Iris pigment epithelial cell (primary cell): ENCODE measurements at regions not wholly inside any gene's neighbourhood (a gene's known extent, or its start where the extent isn't known, plus 50 kb on each side); places are given as distances from the start of the nearest gene placed in this dataset.
"Not testable (repeated sequence)": the region's sequence is repeated elsewhere in the genome, so short reads cannot be mapped to it uniquely, and the experiment has no call there.

Source experiments
- DNase-seq: peaks from one replicate; pipeline ENCODE4 v3.0.0-alpha.2; 2011; ENCODE audit warnings: low read depth

DNA sequence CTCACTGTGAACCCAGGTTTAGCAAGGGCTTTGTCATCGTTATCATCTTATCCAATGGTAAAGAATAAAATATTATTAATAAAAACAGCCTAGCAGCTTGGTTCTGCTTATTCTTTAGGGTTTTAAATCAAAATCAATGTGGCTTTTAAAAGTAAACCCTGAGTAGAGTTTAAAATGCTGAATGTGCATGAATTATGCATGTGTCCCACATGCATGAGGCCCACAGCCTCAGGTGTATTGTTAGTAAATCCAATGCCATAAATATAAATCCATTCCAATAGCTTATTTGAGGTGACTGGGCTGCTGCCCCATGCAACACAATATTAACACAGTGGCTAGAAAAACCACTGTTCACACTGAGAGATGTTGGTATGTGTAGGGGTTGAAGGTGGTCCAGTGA, 254.1 kb downstream of the HNMT start:
- DNase-seq, result no peak

DNA sequence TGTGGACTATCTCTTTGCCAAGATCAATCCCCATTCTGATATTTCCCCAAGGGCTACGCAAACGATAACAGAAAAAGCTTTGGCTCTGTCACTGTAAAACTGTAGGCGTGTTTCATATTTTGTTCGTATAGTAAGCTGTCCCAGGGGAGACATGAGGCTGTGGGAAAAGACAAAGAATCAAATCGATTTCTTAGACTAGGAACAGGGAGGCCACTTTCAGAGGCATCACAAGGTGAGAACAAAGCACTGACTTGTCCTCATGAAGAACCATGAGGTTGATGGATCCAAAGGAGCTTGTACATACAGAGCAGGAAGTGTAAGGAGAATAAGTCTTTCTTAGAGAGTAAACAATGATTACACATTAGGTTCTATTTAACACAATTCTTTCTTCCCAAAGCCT, 255.7 kb downstream of the HNMT start:
- no peak for DNase-seq

DNA sequence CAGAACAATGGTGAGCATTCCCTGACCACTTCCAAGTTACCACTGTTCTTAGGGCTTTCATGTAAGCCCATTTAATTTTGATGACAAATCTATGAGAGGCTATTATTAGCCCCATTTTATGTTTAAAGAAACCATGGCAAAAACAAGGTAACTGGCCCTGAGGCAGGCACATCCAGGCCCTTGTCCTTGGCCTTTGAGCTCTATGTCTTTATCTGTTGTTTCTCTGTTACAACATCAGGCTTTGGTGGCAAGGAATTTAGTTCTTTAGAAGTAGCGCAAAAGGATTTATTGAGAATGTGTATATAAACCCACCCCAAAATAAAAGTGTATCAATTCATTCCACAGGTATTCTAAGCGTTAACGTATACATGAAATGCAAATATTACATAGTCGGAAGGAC, 257.1 kb downstream of the HNMT start:
- no peak for DNase-seq

DNA sequence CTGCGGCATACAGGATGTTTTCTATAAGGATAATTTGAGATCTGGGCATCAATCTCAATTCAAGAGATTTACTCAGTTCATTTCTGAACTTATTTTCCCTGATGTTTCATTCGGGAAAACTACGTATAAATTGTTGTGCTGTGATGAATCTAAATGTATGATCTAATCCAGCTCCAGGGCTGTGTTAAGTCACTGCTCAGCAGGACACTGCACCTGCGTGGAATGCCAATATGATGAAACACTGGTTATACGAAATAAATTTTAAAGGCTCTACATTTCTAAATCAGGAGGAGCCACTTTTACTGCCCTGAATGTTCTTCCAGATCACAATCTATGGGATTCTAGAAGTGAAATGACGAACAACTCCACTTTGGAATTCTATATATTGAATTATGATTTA, 259.0 kb downstream of the HNMT start:
- DNase-seq, result peak; percentile 27

DNA sequence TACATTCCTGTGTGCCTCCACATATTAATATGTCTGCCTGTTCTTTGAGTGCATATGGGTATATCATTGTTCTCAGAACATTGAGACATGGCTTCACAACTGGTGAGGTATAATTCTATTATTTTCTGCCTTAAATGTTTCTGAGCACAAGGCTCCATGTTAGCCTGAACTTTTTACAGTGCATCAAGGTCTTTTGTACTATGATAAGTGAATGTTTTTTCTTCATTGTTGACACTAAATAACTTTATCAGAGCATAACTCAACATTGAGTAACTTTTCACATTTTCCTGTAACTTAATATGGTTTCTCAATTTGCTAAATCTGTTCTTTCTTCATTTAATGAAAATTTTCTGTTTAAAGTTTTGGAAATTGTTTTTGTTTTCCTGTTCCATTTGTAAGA, 262.9 kb downstream of the HNMT start:
- DNase-seq, result no peak

DNA sequence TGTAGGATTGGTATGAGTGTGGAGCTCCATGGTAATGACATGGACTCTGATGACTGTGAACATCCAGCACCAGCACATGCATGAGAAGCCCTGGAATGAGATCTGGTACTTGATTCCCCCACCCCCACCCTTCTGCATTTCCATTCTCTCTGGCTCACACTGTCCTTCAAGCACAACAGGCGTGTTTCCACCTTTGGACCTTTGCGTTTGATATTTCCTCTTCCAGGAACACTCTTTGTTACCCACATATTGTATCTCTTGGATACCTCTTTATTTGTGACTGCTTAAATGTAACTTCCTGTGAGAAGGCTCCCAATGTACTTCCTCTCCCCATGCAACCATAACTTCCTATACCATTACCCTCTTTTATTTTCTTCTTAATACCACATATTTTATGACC, 263.8 kb downstream of the HNMT start:
- no peak for DNase-seq

DNA sequence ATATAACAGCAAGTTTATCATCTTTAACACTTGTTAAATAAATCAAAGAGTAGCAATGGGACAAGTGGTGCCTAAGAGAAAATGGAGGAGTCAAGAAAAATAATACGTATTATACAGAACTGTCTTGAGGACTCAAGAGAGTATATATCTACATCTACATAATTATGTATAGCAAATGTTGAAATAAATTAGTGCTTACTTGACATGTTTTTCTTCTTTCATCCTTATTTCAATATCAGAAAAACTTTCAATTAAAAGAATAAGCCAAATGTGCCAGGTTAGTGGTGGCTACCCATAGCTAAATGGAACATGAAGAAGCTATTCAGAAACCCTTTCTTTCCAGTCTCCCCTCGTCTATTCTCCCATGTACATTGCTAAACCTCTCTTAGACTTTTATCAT, 267.3 kb upstream of the SPOPL start:
- DNase-seq, result no peak

DNA sequence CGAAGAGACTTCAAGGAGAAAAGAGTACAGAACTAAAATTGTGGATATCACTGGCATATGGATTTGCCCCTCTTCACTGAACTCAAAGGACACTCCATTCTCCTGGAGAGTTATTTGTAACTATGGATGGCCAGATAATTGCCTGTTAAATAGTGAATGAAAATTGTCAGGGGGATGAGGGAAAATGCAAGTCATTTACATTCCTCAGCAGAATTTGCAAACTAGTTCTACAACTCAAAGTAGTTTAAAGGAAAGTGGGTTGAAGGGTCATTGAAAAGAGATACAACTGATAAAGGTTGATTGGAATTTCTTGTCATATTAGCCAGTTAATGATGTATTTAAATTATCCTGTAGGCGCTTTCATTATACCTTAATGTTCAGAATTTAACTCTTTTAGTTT, 266.5 kb upstream of the SPOPL start:
- no peak for DNase-seq

DNA sequence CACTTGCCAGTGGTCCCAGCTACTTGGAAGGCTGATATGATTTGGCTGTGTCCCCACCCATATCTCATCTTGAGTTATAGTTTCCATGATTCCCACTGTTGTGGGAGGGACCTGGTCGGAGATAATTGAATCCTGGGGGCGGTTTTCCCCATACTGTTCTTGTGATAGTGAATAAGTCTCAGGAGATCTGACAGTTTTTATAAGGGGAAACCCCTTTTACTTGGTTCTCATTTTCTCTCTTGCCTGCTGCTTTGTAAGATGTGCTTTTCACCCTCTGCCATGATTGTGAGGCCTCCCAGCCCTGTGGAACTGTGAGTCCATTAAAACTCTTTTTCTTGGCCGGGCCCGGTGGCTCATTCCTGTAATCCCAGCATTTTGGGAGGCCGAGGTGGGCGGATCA, 265.4 kb upstream of the SPOPL start:
- no peak for DNase-seq

DNA sequence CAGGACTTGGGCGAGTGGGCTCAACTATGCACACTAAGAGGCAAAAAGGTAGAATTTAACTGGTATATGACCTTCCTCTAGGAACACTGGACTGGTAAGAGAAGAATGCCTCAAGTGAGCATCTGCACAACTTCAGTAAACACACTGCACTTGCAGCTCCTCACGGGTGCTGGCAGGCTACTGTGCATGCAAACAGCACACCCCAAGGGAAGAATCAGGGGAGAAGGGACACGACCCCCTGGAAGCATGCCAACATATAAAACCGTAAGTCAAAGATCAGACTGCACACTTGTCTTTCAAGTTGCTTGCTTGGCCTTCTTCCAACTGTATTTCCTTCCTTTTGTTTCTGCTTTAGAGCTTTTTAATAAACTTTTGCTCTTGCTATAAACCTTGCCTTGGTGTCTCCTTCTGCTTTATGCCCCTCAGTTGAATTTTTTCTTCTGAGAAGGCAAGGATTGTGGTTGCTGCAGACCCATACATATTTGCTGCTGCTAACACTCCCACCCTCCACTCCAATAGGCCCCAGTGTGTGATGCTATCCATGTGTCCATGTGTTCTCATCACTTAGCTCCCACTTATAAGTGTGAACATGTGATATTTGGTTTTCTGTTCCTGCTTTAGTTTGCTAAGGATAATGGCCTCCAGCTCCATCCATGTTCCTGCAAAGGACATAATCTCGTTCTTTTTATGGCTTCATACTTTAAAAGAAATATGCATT, 263.7 kb upstream of the SPOPL start:
- DNase-seq, result peak; percentile 1

DNA sequence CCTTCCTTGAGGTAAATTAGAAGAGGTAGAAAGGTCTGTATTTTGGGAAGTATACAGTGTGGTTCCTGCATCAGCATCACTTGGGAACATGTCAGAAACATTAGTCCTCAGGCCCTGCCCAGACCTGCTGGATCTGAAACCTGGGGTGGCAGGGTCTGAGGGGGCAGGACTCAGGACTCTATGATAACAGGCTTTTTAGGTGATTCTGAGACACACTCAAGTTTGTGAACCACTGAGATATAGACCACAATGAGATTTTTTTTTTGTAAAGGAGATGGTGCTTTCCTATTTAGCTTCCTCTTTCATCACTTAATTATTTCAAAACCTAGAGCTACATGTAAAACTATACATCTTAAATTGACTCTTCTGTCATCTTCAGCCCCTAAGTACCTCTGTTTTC, 262.7 kb upstream of the SPOPL start:
- DNase-seq, result no peak

DNA sequence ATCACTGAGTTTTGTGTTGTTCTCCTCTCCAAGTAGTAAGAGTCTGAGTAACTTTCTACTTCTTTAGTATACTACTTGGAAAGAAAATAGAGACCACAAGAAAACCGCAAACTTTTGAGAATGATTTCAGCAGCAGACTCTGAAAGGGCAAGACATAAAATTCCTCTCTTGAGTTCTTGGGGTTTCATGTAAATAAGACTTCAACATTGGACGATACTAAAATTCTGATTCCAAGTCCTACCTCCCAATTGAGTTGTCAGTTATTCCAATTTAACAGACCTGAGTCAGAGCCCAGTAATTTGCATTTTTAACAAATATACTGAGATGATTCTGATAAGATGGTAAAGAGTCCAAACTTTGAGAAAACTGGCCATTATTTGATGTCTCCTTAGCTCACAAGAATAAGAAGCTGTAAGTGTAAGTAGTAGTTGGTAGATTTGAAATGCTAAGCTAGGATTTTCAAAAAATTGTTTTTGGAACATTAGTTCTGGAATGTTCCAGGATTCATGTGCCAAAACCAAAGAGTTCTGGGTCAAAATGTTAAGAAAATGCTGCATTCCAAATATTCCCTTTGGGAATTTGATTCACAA, 261.6 kb upstream of the SPOPL start:
- peak; percentile 58 for DNase-seq

DNA sequence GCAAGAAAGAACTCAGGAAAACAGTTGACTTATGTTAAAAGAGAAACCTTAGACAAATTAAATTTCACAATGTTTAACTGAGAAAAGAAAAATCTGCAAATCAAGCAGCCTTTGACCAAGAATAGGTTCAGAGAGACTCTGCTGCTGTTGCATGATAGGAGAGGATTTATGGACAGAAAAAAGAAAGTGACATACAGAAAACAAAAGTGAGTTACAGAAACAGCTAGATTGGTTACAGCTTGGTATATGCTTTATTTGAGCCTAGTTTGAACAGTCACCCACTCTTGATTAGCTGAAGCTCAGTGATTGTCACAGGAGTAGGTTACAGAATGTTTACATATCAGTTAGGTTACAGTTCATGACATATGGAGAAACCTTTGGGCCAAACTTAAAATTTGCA, 258.2 kb upstream of the SPOPL start:
- DNase-seq, result no peak

DNA sequence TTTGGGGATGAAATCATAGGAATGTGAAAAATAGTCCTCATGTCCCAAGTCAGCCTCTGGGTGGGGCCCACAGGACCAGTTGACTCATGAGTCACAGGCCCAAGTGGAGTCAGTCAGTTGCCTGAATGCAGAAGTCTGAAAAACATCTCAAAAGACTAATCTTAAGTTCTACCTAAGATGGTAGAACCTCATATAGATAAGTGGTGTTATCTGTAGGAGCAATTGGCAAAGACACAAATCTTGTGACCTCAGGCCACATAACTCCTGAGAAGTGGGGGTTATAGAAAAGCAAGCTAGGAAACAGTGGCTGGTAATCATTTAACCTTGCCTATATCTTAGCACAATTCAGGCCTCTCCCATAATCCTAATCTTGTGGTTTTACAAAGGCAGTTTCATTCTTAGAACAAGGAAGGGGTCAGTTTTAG, 257.1 kb upstream of the SPOPL start:
- peak; percentile 37 for DNase-seq

DNA sequence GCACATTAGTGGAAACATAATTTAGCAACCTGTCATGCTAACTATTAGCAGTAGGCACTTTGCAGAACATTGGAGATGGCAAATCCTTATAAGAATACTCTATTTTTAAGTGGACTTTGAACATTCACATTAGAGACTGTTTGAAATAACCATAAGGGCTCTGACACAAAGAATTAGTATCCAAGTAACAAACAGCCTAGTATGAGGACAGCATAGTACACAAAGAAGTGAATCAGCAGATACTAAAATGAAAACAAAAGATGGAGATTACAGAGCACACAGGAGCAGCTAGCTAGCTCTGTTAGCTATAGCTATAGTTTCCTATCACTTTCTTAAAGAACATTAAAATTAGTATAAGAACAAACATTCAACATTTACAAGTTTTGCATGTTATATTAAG, 256.3 kb upstream of the SPOPL start:
- peak; percentile 14 for DNase-seq

DNA sequence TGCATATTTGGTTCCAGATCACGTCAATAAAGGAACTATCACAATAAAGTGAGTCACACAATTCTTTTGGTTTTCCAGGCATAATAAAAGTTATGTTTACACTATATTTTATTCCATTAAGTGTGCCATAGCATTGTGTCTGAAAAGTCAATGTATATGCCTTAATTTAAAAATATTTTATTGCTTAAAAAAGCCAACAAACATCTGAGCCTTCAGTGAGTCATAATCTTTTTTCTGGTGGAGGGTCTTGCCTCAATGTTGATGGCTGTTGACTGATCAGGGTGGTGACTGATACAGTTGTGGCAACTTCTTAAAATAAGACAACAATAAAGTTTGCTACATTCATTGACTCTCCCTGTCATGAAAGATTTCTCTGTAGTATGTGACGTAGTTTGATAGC, 254.3 kb upstream of the SPOPL start:
- no peak for DNase-seq

DNA sequence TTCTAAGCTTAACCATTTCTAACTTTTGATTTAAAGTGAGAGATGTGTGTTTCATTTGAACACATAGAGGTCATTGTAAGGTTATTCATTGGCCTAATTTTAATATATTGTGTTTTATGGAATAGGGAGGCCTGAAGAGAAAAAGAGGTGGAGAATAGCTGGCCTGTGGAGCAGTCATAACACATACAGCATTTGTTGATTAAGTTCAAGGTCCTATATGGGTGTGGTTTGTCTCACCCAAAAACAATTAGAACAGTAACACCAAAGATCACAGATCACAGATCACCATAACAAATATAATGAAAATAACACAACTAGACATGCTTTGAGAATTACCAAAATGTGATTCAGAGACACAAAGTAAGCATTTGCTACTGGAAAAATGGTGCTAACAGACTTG, 252.4 kb upstream of the SPOPL start:
- no peak for DNase-seq

DNA sequence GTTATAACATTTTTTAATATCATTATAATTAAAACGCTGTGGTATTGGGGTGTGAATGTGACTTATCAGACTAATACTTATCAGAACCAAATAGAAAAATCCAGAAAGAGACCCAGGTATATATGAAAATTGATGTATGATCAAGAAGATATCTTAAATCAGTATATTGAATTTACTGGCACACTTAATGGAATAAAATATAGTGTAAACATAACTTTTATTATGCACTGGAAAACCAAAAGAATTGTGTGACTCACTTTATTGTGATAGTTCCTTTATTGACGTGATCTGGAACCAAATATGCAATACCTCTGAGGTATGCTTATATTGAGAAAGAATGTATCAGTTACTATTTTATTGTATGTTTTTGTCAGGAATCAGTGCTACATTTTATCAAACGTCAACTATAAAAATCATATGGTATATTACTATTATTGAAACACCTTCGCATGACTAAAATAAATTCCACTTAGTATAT, 250.7 kb upstream of the SPOPL start:
- not testable (repeated sequence) for DNase-seq

DNA sequence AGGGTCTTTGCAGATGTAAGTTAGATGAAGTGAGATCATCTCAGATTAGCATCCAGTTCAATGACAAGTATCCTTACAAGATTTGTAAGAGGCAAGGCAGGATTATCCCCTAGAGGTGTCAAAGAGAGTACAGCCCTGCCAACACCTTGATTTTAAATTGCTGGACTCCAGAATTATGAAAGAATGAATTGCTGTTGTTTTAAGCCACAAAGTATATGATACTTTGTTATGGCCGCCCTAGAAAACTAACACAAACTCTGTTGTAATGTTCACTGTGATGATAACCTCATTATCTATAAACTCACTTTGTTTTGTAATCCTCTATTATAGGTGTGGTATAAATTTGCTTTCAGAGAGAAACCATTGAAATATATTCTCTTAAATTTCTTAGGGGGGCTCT, 249.0 kb upstream of the SPOPL start:
- no peak for DNase-seq

DNA sequence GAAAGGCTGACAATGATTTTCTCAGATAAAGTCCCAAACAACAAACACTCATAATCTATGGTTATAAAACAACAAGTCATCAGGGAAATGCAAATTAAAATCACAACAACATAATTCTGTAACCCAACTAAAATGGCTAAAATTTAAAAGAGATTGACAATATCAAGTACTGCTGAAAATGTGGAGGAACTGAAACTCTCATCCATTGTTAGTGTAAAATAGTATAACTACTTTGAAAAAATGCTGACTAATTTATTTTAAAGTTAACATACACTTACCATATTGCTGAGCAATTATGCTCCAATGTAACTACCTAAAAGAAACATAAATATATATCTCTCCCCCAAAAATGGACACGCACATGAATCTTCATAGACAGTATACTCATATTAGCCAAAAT, 245.9 kb upstream of the SPOPL start:
- no peak for DNase-seq

DNA sequence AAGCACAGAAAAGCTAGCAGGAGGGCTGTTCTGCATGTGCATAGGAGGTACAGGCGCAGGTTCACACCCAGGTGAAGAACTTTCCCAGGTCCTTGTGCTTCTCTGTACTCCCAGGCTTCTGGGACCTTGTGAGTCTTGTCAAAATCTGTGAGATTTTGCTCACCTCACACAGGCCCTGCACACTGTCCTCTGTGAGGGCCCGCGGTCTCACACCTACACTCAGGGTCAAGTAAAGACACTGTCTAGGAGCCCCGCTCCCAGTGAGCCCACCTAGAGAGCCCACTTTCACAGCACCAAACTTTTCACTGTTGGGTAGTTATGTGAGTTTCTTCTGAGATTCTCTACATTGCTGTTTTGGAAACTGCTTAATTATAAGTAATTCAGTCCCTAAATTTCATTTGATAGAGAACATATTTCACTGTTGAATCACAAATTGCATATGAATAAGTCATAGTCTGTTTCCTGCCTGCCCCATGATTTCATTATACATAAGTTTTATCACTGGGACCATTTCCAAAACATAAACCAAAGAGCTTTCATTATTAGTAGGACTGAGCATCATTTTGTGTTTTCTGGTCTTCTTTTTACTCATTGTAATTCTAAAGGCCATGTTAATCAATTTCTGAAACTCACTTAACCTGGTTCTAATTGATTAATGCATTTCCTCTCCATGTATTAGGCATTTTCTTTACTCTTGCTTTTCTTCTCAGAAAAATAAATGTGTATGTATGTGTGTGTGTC, 234.2 kb upstream of the SPOPL start:
- peak; percentile 87 for DNase-seq

DNA sequence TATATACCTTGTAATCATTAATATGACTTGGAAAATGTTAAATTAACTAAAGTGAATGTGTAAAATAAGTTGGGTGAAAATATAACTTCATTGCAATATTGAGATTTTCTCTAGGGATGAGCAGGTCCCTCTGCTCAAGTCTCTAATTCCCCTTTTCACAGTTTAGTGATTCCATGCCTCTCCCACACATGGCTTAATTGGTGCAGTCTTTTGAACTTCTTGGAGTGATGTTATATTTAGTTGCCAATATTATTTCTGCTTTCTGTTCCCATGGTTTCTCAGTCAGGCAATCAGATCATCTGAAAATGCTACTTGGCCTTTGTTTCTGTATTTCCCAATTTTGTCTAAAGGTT, 233.7 kb upstream of the SPOPL start:
- DNase-seq, result peak; percentile 10

DNA sequence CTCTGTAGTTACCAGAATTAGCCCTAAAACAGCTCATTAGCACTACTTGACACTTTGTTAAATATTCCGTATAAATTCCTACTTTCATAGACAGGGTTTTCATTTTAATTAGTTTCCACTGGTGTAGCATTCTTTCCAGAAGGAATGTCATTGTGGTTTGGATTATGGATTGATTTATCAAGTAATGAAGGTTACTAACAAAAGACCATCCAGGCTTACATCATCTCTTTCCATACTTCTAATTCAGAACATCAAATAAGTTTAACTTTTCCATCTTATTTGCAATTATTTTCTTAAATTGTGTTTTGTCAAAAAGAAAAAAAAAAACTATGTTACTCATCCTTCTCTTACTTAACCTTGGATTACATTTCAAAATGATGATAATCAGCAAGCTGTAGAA, 231.8 kb upstream of the SPOPL start:
- DNase-seq, result peak; percentile 3

DNA sequence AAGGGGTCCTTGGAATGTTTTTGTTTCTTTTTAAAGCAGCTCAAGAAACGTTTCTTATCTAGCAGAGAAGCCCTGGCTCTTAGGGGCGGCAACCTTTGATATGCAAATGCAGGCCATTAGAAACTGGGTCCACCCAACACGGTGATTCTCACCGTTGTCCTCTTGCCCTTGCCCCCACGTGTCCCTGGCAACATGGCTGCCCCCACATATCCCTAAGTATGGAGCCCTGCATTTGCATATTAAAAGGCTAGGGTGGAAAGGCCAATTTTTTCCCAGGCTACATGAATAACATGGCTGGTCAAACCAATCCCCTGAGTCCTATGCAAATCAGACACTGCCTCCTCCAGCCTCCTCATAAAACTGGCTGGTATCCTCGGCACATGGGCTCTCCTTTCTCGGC, 230.1 kb upstream of the SPOPL start:
- no peak for DNase-seq
